BE2C (cell line): ENCODE measurements at regions not wholly inside any gene's neighbourhood (a gene's known extent, or its start where the extent isn't known, plus 50 kb on each side); places are given as distances from the start of the nearest gene placed in this dataset.

Experiments used
- DNase-seq: peaks from one replicate; pipeline ENCODE4 v3.0.0-alpha.2; 2020
- H3K27me3 ChIP-seq: fragments of 250-450 bp; sonication (Bioruptor Pico); 2 replicates; pipeline ENCODE4 v1.5.1; 2020; ENCODE audit warnings: mild to moderate bottlenecking
- H3K36me3 ChIP-seq: fragments of 250-450 bp; sonication (Bioruptor Pico); 2 replicates; pipeline ENCODE4 v1.5.1; 2020; ENCODE audit warnings: mild to moderate bottlenecking
- H3K4me1 ChIP-seq: fragments of 250-450 bp; sonication (Bioruptor Pico); 2 replicates; pipeline ENCODE4 v1.5.1; 2020
- H3K4me3 ChIP-seq: 2 replicates; pipeline ENCODE4 v1.5.1; 2011; ENCODE audit warnings: low read depth, low read length
- H3K9me3 ChIP-seq: fragments of 250-450 bp; sonication (Bioruptor Pico); 2 replicates; pipeline ENCODE4 v1.5.1; 2020
- CTCF ChIP-seq: IDR thresholded peaks from 2 replicates; pipeline ENCODE4 v1.5.1; 2012; ENCODE audit warnings: mild to moderate bottlenecking, low read depth, low read length

DNA sequence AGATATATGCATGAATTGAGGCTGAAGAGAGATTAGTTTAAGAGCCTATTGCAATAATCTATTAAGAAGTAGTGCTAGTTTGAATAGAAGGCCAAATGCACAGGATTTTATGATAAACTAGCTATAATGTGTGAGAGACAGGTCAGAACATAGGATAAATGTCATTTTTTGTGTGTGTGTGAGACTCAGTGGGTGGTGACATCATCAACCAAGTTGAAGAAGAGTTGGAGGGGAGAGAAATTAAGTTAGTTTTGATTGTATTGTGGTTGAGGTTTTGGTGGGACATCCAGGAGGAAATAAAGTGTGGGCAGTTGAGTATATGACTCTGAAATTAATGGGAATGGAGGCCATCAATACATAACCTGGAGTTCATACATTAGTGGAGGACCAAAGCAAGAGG, 320.1 kb upstream of the CWC22 start:
- Histone ChIP-seq H3K4me1 (no peaks in the 10 kb centered on the region), H3K4me3 (no peak overlapping the region), H3K27me3 (no peaks in the 10 kb centered on the region), H3K36me3 (no peaks in the 10 kb centered on the region), H3K9me3 (no peaks in the 10 kb centered on the region)
- TF ChIP-seq CTCF: no peak
- no peak for DNase-seq

DNA sequence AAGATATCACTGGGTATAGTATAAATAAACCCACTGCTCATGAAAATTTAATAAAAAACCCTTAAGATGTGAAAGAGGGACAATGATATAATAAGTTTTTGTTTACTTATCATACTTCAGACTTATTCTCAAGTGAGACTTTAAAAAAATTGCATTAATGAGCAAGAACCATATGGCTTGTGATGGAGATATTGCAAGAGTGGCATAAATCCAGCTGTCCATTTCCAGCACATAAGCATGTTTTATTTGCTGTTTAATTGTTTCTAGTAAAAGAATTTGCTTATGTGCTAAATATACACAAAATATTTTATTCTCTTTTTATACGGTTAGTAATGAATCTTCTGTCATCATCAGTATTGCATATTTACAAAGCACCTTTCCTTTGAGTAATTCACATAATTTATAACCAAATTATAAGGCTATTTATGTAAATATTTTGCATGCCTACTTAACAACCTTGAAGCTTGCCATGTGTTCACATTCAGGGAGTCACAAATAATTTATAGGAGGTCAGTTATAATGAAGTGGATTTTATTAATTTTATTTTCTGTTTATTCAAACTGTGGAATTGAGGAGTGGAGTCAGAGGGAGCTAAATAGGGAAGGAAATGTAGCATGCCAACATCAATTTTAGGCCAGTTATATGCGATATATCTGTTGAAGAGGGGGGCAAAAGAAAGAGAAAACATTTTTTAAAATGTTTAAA, 318.5 kb upstream of the CWC22 start:
- Histone ChIP-seq H3K4me1 (no peaks in the 10 kb centered on the region), H3K36me3 (no peaks in the 10 kb centered on the region), H3K4me3 (no peak overlapping the region), H3K9me3 (no peaks in the 10 kb centered on the region), H3K27me3 (no peaks in the 10 kb centered on the region)
- DNase-seq: no peak
- no peak for TF ChIP-seq CTCF

DNA sequence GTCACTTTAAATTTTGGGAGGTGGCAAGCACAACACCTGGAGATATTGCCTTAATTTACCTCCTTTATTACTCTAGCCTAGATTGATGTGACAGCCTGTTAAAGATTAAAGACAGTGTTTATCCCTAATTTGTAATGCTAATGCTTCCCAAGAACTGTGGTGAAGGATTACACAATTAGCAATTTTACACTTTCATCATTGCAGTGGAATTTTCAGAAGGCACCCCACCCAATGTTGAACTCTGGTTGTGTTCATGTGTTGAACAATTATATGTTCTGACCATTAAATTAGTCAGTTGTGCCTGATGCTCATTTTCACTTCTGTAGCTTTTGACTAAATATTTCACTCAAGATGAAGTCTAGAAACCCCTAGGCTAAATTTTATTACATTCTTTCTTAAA, 317.1 kb upstream of the CWC22 start:
- H3K4me3 ChIP-seq: no peak overlapping the region
- DNase-seq: no peak
- no peaks in the 10 kb centered on the region for H3K4me1 ChIP-seq
- TF ChIP-seq CTCF: no peak
- no peaks in the 10 kb centered on the region for H3K27me3 ChIP-seq
- H3K36me3 ChIP-seq: no peaks in the 10 kb centered on the region
- no peaks in the 10 kb centered on the region for H3K9me3 ChIP-seq

DNA sequence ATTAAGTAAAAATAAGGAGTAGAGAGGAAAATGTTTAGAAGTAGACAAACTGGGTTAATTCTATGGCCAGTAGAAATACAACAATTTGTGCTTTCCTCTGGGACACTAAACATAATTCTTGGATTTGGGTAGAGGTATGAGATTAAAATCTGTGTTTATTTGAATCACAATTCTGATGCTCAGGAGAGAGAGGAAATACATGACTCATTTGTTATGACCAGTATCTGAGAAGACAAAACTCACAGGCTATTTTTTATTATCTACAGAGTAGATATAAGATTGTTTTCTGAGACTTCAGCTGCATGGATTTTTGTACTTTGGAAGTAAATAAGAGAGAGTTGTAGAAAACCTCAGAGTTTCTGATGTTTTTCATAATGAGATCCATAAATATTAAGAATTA, 315.7 kb upstream of the CWC22 start:
- H3K9me3 ChIP-seq: no peaks in the 10 kb centered on the region
- H3K4me3 ChIP-seq: no peak overlapping the region
- H3K36me3 ChIP-seq: no peaks in the 10 kb centered on the region
- no peak for TF ChIP-seq CTCF
- no peaks in the 10 kb centered on the region for H3K27me3 ChIP-seq
- no peaks in the 10 kb centered on the region for H3K4me1 ChIP-seq
- no peak for DNase-seq

DNA sequence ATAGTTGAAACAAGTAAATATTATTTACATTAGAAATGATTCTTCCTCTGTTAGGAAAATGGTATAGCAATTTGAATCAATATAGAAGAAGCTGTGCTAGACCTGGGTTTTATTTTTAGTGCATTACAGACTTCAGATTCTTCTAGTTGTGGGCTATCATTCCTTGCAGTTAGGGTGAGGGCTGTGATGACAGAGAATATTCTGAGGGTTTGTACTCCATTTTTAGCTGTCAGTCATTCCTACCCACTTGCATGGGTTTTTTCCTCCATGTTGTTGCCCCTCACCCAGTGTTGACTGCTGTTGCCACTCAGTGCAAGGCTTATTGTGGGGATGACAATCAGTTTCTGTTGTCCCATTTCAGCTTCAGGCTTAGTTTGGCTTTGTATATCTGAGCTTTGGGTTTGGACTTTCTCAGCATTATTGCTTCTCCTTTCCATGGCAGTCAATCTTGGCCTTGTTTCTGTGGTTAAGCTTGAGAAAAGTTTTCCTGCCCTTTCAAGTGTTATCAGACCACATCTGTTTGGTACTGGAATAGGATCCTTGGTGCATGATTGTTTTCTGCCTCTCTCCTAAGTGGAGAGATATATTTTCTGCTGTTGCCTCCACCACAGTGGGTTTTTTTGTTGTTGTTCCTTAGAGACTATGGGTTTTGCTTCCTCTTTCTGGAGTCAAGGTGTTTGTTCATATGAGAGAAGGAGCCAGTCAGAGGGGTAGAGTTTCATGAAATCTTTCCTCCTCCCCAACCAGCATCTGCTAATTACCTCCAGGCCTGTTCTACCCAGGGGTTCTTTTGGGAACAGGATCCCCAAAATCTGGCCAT, 312.7 kb upstream of the CWC22 start:
- DNase-seq: no peak
- no peaks in the 10 kb centered on the region for H3K36me3 ChIP-seq
- TF ChIP-seq CTCF: no peak
- H3K4me1 ChIP-seq: no peaks in the 10 kb centered on the region
- H3K9me3 ChIP-seq: no peaks in the 10 kb centered on the region
- H3K27me3 ChIP-seq: no peaks in the 10 kb centered on the region
- no peak overlapping the region for H3K4me3 ChIP-seq

DNA sequence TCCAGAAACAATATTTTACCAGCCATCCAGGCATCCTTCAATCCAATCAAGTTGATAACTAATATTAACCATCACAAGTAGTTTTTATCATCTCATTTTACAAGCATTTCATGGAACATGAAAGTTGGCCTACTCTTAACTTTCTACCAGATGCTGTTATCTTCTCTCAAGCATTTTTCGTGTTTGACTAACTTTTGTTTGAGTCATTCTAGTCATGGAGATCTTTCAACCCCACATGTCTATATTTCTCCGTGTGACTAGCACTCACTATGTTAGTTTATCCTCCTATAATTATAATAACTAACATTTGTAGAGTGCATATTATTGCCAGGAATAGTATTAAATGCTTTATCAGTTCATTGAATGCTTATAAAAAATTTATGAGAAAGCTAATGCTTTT, 307.0 kb upstream of the CWC22 start:
- TF ChIP-seq CTCF: no peak
- DNase-seq: no peak
- H3K9me3 ChIP-seq: no peaks in the 10 kb centered on the region
- H3K36me3 ChIP-seq: no peaks in the 10 kb centered on the region
- H3K4me1 ChIP-seq: no peaks in the 10 kb centered on the region
- no peak overlapping the region for H3K4me3 ChIP-seq
- no peaks in the 10 kb centered on the region for H3K27me3 ChIP-seq
